ENCODE measurements at regions not wholly inside any gene's neighbourhood (a gene's known extent, or its start where the extent isn't known, plus 50 kb on each side); places are given as distances from the start of the nearest gene placed in this dataset.

- Histone ChIP-seq H2AFZ (ENCODE audit: low read length) (no peak overlapping the region), H3K27me3 (ENCODE audit: insufficient read depth, low read length, poor library complexity, severe bottlenecking) (no peaks in the 10 kb centered on the region), H3K79me2 (ENCODE audit: insufficient read depth, low read length) (no peaks in the 10 kb centered on the region), H3K4me3 (ENCODE audit: low read length, poor library complexity, severe bottlenecking) (no peak overlapping the region), H3K9me3 (ENCODE audit: insufficient read depth, low read depth, low read length) (no peaks in the 10 kb centered on the region), H3K4me2 (ENCODE audit: low read depth, low read length, poor library complexity, severe bottlenecking) (no peak overlapping the region), H3K9ac (ENCODE audit: low read depth, low read length, poor library complexity, severe bottlenecking) (no peak overlapping the region), H4K20me1 (ENCODE audit: insufficient read depth, low read length, poor library complexity, severe bottlenecking) (no peaks in the 10 kb centered on the region), H3K36me3 (ENCODE audit: insufficient read depth, low read length) (no peaks in the 10 kb centered on the region), H3F3A (ENCODE audit: low read depth) (no peaks in the 10 kb centered on the region), H3K4me1 (ENCODE audit: insufficient read depth, low read length, poor library complexity, severe bottlenecking) (no peaks in the 10 kb centered on the region), H3K9me2 (replicated peaks; ENCODE audit: low read depth, low read length) (no peaks in the 10 kb centered on the region)
- TF ChIP-seq, protein P1, sequence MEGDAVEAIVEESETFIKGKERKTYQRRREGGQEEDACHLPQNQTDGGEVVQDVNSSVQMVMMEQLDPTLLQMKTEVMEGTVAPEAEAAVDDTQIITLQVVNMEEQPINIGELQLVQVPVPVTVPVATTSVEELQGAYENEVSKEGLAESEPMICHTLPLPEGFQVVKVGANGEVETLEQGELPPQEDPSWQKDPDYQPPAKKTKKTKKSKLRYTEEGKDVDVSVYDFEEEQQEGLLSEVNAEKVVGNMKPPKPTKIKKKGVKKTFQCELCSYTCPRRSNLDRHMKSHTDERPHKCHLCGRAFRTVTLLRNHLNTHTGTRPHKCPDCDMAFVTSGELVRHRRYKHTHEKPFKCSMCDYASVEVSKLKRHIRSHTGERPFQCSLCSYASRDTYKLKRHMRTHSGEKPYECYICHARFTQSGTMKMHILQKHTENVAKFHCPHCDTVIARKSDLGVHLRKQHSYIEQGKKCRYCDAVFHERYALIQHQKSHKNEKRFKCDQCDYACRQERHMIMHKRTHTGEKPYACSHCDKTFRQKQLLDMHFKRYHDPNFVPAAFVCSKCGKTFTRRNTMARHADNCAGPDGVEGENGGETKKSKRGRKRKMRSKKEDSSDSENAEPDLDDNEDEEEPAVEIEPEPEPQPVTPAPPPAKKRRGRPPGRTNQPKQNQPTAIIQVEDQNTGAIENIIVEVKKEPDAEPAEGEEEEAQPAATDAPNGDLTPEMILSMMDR (conservative IDR thresholded peaks at IDR 0.05; ENCODE audit: low read length), result no peak
- no peak for TF ChIP-seq EZH2phosphoT487 (IDR thresholded peaks at IDR 0.05; ENCODE audit: borderline replicate concordance)
These were observed 59.3 kb upstream of the BRD7 start for GRCh38 chr16:50428116-50428515.

DNA sequence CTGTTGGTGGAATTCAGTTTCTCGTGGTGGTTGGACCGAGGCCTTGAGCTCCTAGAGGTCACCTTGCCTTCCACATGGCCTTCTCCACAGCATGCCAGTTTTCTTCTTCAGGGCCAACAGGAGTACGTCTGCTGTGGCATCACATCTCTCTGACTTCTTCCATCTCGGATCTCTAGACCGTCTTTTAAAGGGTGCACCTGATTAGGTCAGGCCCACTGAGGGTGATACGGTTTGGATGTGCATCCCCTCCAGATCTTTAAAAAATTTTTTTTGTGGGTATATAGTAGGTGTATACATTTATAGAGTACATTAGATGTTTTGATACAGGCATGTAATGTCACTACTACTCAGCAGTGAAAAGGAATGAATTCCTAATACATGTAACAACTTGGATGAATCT lies 58.3 kb upstream of the BRD7 start:
- Histone ChIP-seq H3K9me3 (ENCODE audit: insufficient read depth, low read depth, low read length) (no peaks in the 10 kb centered on the region; the same call in 1 of the 2 replicates), H3F3A (ENCODE audit: low read depth) (no peaks in the 10 kb centered on the region), H3K4me1 (ENCODE audit: insufficient read depth, low read length, poor library complexity, severe bottlenecking) (no peaks in the 10 kb centered on the region), H3K27me3 (ENCODE audit: insufficient read depth, low read length, poor library complexity, severe bottlenecking) (no peaks in the 10 kb centered on the region), H3K9me2 (replicated peaks; ENCODE audit: low read depth, low read length) (no peaks in the 10 kb centered on the region), H3K9ac (ENCODE audit: low read depth, low read length, poor library complexity, severe bottlenecking) (no peak overlapping the region), H4K20me1 (ENCODE audit: insufficient read depth, low read length, poor library complexity, severe bottlenecking) (no peaks in the 10 kb centered on the region), H2AFZ (ENCODE audit: low read length) (no peak overlapping the region), H3K4me3 (ENCODE audit: low read length, poor library complexity, severe bottlenecking) (no peak overlapping the region), H3K79me2 (ENCODE audit: insufficient read depth, low read length) (no peaks in the 10 kb centered on the region), H3K4me2 (ENCODE audit: low read depth, low read length, poor library complexity, severe bottlenecking) (no peak overlapping the region), H3K36me3 (ENCODE audit: insufficient read depth, low read length) (no peaks in the 10 kb centered on the region)
- no peak for TF ChIP-seq EZH2phosphoT487 (IDR thresholded peaks at IDR 0.05; ENCODE audit: borderline replicate concordance)
- TF ChIP-seq, protein P1 (conservative IDR thresholded peaks at IDR 0.05; ENCODE audit: low read length), result no peak

GRCh38 chr16:50425648-50426047 lies 56.9 kb upstream of the BRD7 start:
- H3K9ac ChIP-seq (ENCODE audit: low read depth, low read length, poor library complexity, severe bottlenecking), result no peak overlapping the region

More at GRCh38 chr16:50425648-50426047, 56.9 kb upstream of the BRD7 start:
- Histone ChIP-seq H3K79me2 (ENCODE audit: insufficient read depth, low read length) (no peaks in the 10 kb centered on the region), H3K4me3 (ENCODE audit: low read length, poor library complexity, severe bottlenecking) (no peak overlapping the region), H3K9me3 (ENCODE audit: insufficient read depth, low read depth, low read length) (no peaks in the 10 kb centered on the region; the same call in 1 of the 2 replicates), H3K4me1 (ENCODE audit: insufficient read depth, low read length, poor library complexity, severe bottlenecking) (no peaks in the 10 kb centered on the region), H3K4me2 (ENCODE audit: low read depth, low read length, poor library complexity, severe bottlenecking) (no peak overlapping the region), H3K27me3 (ENCODE audit: insufficient read depth, low read length, poor library complexity, severe bottlenecking) (no peaks in the 10 kb centered on the region), H3K36me3 (ENCODE audit: insufficient read depth, low read length) (no peaks in the 10 kb centered on the region), H4K20me1 (ENCODE audit: insufficient read depth, low read length, poor library complexity, severe bottlenecking) (no peaks in the 10 kb centered on the region), H3F3A (ENCODE audit: low read depth) (no peaks in the 10 kb centered on the region), H3K9me2 (replicated peaks; ENCODE audit: low read depth, low read length) (no peaks in the 10 kb centered on the region), H2AFZ (ENCODE audit: low read length) (no peak overlapping the region)
- no peak for TF ChIP-seq EZH2phosphoT487 (IDR thresholded peaks at IDR 0.05; ENCODE audit: borderline replicate concordance)
- TF ChIP-seq, protein P1 (conservative IDR thresholded peaks at IDR 0.05; ENCODE audit: low read length), result no peak
